Prostate gland (tissue), 2 donors: ENCODE measurements at regions not wholly inside any gene's neighbourhood (a gene's known extent, or its start where the extent isn't known, plus 50 kb on each side); places are given as distances from the start of the nearest gene placed in this dataset.
"Not testable (repeated sequence)": the region's sequence is repeated elsewhere in the genome, so short reads cannot be mapped to it uniquely, and the experiment has no call there.

ENCODE experiments used
- POLR2A ChIP-seq: fragments of 450-650 bp; IDR thresholded peaks from one replicate; pipeline ENCODE4 v1.6.1; 2016; ENCODE audit warnings: antibody characterized with exemption, mild to moderate bottlenecking
- TF ChIP-seq, protein P1 (sequence below), 4 experiments: fragments of 200-600 bp in 2 of 4; fragments of 450-650 bp in 2 of 4; sonication (generic) in 2 of 4; IDR thresholded peaks; 1 replicate in 3 of 4; 2 replicates in 1 of 4; pipeline ENCODE4 v1.5.1; 2016 to 2019; ENCODE audit warnings: antibody characterized with exemption in 4 of 4, mild to moderate bottlenecking in 2 of 4, moderate library complexity in 2 of 4

- not testable (repeated sequence) for TF ChIP-seq POLR2A
- TF ChIP-seq, protein P1, sequence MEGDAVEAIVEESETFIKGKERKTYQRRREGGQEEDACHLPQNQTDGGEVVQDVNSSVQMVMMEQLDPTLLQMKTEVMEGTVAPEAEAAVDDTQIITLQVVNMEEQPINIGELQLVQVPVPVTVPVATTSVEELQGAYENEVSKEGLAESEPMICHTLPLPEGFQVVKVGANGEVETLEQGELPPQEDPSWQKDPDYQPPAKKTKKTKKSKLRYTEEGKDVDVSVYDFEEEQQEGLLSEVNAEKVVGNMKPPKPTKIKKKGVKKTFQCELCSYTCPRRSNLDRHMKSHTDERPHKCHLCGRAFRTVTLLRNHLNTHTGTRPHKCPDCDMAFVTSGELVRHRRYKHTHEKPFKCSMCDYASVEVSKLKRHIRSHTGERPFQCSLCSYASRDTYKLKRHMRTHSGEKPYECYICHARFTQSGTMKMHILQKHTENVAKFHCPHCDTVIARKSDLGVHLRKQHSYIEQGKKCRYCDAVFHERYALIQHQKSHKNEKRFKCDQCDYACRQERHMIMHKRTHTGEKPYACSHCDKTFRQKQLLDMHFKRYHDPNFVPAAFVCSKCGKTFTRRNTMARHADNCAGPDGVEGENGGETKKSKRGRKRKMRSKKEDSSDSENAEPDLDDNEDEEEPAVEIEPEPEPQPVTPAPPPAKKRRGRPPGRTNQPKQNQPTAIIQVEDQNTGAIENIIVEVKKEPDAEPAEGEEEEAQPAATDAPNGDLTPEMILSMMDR (IDR thresholded peaks at IDR 0.05): not testable (repeated sequence)
Measured at GRCh38 chr22:11826000-11826399, 3702.0 kb upstream of the OR11H1 start.
